Fibroblast of lung (primary cell): ENCODE measurements at regions not wholly inside any gene's neighbourhood (a gene's known extent, or its start where the extent isn't known, plus 50 kb on each side); places are given as distances from the start of the nearest gene placed in this dataset.
A peak's percentile ranks its signal among the peaks of the same experiment; 100 is the strongest.

Source experiments
- DNase-seq, 2 donors: peaks; one replicate each; pipeline versions ENCODE4 v3.0.0 to v3.0.0-alpha.2; 2010; ENCODE audit warnings: low read depth in 2 of 2
- H2AFZ ChIP-seq: 2 replicates; pipeline ENCODE4 v1.5.1; 2012; ENCODE audit warnings: low read length, control low read depth, inconsistent platforms
- H3K27ac ChIP-seq: 2 replicates; pipeline ENCODE4 v1.5.1; 2011; ENCODE audit warnings: low read length, control low read depth; ENCODE audit not compliant: insufficient read depth
- H3K27me3 ChIP-seq: 2 replicates; pipeline ENCODE4 v1.5.1; 2011; ENCODE audit warnings: mild to moderate bottlenecking, low read length; ENCODE audit not compliant: control insufficient read depth, insufficient read depth
- H3K36me3 ChIP-seq: 2 replicates; pipeline ENCODE4 v1.5.1; 2011; ENCODE audit warnings: low read length; ENCODE audit not compliant: control insufficient read depth, insufficient read depth
- H3K4me1 ChIP-seq: 2 replicates; pipeline ENCODE4 v1.5.1; 2011; ENCODE audit warnings: low read length; ENCODE audit not compliant: control insufficient read depth, insufficient read depth; ENCODE audit errors: extremely low read depth
- H3K4me2 ChIP-seq: 2 replicates; pipeline ENCODE4 v1.5.1; 2011; ENCODE audit warnings: low read length, control low read depth; ENCODE audit not compliant: insufficient read depth; ENCODE audit errors: extremely low read depth
- H3K4me3 ChIP-seq, 4 experiments: fragments of 200-600 bp in 1 of 4; sonication (generic) in 1 of 4; replicated peaks in 1 of 4; 2 replicates each; pipeline ENCODE4 v1.5.1; 2011 to 2016; ENCODE audit warnings: low read length in 4 of 4, low read depth in 3 of 4, mild to moderate bottlenecking in 3 of 4, control low read depth in 2 of 4, inconsistent platforms in 1 of 4, mixed read lengths in 1 of 4; ENCODE audit not compliant: insufficient read depth in 1 of 4; ENCODE audit errors: control extremely low read depth in 1 of 4
- H3K79me2 ChIP-seq: 2 replicates; pipeline ENCODE4 v1.5.1; 2012; ENCODE audit warnings: mild to moderate bottlenecking, low read length, inconsistent platforms; ENCODE audit not compliant: control insufficient read depth, insufficient read depth
- H3K9ac ChIP-seq: 2 replicates; pipeline ENCODE4 v1.5.1; 2011; ENCODE audit warnings: mild to moderate bottlenecking, low read length, control low read depth; ENCODE audit not compliant: insufficient read depth
- H3K9me3 ChIP-seq: 2 replicates; pipeline ENCODE4 v1.5.1; 2012; ENCODE audit warnings: low read depth, low read length; ENCODE audit not compliant: control insufficient read depth, insufficient read depth
- H4K20me1 ChIP-seq: 2 replicates; pipeline ENCODE4 v1.5.1; 2011; ENCODE audit warnings: low read length; ENCODE audit not compliant: control insufficient read depth, insufficient read depth; ENCODE audit errors: extremely low read depth
- CTCF ChIP-seq, 2 donors: IDR thresholded peaks in 1 of 2; conservative IDR thresholded peaks in 1 of 2; 1 replicate in 1 of 2; 2 replicates in 1 of 2; pipeline ENCODE4 v1.5.1; 2011 to 2012; ENCODE audit warnings: low read length in 2 of 2, control low read depth in 1 of 2, inconsistent platforms in 1 of 2, low read depth in 1 of 2, mild to moderate bottlenecking in 1 of 2
- EZH2 ChIP-seq: IDR thresholded peaks from 2 replicates; pipeline ENCODE4 v1.5.1; 2012; ENCODE audit warnings: low read length, control low read depth, mild to moderate bottlenecking; ENCODE audit errors: missing control alignments

- Histone ChIP-seq H3K9ac (no peak overlapping the region), H3K4me2 (peak overlapping the region; percentile 28), H3K4me1 (peaks cover 8% of the 10 kb centered on the region), H3K36me3 (no peaks in the 10 kb centered on the region), H3K79me2 (no peaks in the 10 kb centered on the region), H3K4me3 (no peak overlapping the region), H4K20me1 (no peaks in the 10 kb centered on the region), H3K27me3 (no peaks in the 10 kb centered on the region), H3K27ac (no peak overlapping the region), H2AFZ (no peak overlapping the region), H3K9me3 (no peaks in the 10 kb centered on the region)
- no peak for TF ChIP-seq EZH2
- TF ChIP-seq CTCF (conservative IDR thresholded peaks at IDR 0.05 in 1 of 2, IDR thresholded peaks at IDR 0.05 in 1 of 2; ENCODE audit: low read depth in 1 of 2, low read length in 2 of 2) = peak in 1 of 2 donors; percentile 37
- DNase-seq = peak; percentile 78 to 93
Observed at GRCh38 chr5:124906339-124907097, 160.1 kb upstream of the ZNF608 start.

DNA sequence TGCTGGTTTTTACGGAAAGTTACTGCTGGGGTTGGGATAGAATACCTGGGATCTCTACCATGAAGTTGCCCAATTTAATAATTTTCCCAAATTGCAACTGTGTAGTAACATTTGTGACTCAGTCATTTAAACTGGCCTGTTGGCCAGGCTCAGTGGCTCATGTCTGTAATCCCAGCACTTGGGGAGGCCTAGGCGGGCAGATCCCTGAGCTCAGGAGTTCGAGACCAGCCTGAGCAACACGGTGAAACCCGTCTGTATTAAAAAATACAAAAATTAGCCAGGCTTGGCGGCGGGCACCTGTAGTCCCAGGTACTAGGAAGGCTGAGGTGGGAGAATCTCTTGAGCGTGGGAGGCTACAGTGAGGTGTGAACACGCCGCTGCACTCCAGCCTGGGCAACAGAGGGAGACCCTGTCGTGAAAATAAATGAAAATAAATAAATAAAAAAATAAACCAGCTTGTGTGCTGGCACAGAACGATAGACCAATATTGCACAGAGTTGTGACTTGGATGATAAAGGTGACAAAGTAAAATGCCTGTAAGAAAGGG is 160.7 kb upstream of the ZNF608 start:
- Histone ChIP-seq H3K79me2 (no peaks in the 10 kb centered on the region), H3K27me3 (no peaks in the 10 kb centered on the region), H3K4me1 (peaks cover 8% of the 10 kb centered on the region), H3K9me3 (no peaks in the 10 kb centered on the region), H3K4me3 (no peak overlapping the region), H3K27ac (no peak overlapping the region), H4K20me1 (no peaks in the 10 kb centered on the region), H2AFZ (no peak overlapping the region), H3K9ac (no peak overlapping the region), H3K4me2 (peak overlapping the region; percentile 28), H3K36me3 (no peaks in the 10 kb centered on the region)
- DNase-seq = no peak
- TF ChIP-seq EZH2 (no peak), CTCF (conservative IDR thresholded peaks at IDR 0.05 in 1 of 2, IDR thresholded peaks at IDR 0.05 in 1 of 2; ENCODE audit: low read depth in 1 of 2, low read length in 2 of 2) (no peak)

DNA sequence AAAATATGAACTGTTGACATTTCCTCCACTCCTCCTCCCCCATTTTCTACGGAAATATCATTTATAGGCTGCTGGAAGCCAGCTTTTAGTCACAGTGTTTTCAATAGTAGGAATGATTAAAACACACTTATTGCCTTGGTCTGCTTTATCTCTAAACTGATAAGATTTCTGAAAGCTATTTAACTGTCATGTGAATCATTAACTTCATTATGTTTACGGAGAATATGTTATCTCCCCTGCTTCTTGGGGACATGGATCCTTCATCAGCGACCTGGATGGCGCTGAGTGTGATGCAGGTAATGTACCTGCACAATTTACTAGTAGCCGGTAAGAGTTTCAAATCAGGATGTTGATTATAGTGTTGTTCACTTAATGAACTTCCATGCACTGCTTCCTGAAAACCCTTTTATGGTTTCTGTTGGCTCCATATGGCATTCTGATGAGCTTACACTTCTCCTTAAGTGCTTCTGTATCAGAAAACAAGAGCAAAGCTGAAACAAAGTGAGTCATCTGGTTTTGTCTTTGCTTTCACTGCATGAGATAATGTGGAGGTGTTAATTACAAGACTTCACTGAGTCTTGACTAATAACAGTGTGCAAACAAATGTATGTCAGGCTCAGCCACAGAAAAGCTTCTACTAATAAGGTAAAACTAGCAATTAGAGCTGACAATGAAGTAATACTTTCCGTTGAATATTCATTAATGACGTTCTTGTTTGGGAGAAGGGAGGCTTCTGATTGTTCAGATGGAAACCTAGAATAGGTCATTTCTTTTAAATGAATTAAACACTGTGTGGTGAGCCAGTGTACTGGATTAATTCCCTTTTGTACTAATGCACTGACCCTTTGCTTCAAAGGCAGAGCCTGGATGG is 162.4 kb upstream of the ZNF608 start:
- no peak for TF ChIP-seq EZH2
- no peak for TF ChIP-seq CTCF (conservative IDR thresholded peaks at IDR 0.05 in 1 of 2, IDR thresholded peaks at IDR 0.05 in 1 of 2; ENCODE audit: low read depth in 1 of 2, low read length in 2 of 2)
- Histone ChIP-seq H3K27ac (no peak overlapping the region), H3K9ac (no peak overlapping the region), H3K27me3 (no peaks in the 10 kb centered on the region), H3K4me1 (peaks cover 5% of the 10 kb centered on the region), H4K20me1 (no peaks in the 10 kb centered on the region), H3K79me2 (no peaks in the 10 kb centered on the region), H2AFZ (no peak overlapping the region), H3K4me2 (no peak overlapping the region), H3K36me3 (no peaks in the 10 kb centered on the region), H3K9me3 (no peaks in the 10 kb centered on the region), H3K4me3 (no peak overlapping the region)
- peak in 1 of 2 donors; percentile 77 for DNase-seq
